Activated T-helper 1 cell treated with Interleukin-2 at 50 U/mL for 16 hours (primary cell): ENCODE measurements at regions not wholly inside any gene's neighbourhood (a gene's known extent, or its start where the extent isn't known, plus 50 kb on each side); places are given as distances from the start of the nearest gene placed in this dataset.

Experiments
- DNase-seq: peaks from one replicate; pipeline ENCODE4 v3.0.0-alpha.2; 2020; ENCODE audit warnings: low read depth

DNA sequence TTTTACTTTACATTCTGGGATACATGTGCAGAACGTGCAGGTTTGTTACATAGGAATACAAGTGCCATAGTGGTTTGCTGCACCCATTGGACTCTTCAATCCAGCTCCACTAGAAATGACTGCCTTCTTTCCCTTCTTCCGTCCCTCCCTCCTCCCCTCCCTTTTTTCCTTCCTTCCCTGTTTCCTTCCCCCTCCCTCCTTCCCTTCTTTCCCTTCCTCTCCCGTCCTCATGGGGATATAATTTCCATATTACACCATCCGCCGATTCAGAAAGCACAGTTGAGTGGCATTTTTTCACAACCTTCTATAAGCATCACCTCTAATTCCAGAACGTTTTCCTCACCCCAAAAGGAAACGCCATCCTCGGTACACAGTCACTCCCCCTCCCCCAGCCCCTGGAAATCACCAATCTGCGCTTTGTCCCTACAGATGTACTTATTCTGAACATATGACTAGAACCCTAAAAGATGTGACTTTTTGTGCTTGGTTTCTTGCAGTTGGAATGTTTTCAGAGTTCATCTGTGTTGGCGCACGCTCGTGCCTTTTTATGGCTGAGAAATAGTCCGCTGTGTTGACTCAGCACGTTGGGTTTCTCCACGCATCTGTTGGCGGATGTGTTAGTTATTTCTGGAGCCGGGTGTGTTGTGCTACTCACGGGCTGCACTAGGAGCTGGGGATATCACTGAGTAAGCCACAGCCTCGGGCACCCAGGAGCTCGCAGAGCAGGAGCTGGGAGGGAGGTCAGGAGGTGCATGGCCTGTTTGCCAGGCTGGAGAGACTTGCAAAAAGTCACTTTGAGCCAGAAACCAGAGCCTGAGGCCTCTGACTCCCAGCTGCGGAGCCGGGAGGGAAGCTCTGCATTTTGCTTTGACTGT, 336.4 kb downstream of the SEC14L1 start:
- DNase-seq: no peak

GRCh38 chr17:77478281-77478680, 337.5 kb downstream of the SEC14L1 start:
- no peak for DNase-seq

DNA sequence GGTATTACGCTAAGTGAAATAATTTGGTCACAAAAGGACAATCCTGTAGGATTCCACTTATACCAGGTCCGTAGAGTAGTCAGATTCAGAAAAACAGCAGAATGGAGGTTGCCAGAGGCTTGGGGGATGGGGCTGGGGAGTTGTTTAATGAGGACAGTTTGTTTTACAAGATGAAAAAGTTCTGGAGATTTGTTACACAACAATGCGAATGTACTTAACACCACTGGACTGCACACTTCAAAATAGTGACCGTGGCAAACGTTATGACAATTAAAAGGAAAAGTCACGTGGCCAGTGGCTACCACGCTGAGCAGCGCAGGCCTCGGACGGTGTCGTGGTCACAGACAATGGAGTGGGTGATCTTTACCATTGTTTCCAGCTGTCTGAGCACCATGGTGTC, 338.1 kb downstream of the SEC14L1 start:
- no peak for DNase-seq

DNA sequence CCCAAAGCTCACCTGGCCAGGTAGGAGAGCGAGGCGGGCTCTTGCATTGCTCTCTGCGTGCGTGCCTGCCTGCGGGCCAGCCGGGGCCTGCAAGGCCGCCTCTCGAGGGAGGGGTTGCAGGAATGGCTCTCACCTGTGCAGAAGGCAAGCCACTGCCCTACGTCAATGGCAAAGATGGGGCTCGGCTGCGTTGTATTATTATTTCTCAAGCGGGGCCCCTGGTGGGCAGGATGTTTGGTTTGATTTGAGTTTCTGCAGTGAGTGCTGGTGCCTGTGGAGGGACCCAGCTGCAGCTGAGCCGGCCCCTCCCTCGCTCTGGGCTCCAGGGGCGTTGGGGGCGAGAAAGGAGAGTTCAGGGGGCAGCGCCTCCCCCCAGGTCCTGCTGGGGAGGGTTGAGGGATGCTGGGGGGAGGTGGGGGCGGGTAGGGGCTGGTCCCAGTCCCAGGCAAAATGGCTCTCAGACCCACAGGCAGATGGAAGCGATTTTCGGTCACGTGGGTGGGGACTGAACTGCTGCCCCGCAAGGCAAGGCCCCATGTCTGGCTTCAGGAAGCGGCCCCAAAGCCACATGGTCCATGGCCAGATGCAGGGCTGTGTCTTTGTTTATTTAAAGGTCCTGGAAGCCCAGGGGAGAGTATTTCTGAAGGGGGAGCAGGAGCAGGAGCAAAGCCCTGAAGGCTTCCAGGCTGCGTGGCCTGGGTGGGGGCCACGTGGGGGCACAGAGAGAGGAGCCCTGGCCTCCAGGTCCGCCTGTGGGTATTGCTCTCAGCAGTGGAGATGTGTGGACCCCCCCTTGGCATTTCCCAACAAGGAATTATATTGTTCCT, 338.8 kb downstream of the SEC14L1 start:
- no peak for DNase-seq

- no peak for DNase-seq
These were observed 339.4 kb downstream of the SEC14L1 start for GRCh38 chr17:77480199-77480508.

DNA sequence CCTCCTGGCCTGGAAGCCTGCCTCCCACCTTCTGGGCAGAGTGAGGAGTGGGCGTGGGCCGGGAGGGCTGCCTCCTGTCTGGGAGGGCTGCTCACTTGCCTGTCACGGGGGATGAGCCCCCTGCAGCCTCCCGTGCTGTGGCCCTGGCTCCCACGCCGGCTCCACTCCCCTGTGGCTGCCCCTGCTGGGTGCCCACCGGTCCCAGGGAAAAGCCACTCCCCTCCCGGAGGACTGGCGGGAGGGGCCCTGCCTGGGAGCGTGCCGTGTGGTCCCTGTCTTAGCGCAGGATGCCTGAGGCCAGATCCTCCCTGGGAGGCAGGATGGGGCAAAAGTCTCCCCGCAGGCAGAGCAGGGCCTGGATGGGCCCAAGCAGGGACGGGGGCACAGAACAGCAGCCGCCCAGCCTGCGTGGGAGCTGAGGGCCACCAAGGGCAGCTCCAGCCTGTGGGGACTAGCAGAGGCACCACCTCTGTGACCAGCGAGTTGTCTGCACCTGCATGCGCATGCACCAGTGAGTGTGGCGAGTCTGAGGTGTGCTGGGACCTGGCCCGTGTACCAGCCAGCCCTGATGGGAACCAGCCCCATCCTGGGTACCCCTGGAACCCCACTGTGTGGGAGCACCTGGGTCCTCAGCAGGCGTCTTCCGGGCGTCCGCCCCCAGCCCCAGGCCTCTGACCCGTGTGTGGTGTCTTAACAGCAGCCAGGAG, 339.9 kb downstream of the SEC14L1 start:
- DNase-seq: no peak

DNA sequence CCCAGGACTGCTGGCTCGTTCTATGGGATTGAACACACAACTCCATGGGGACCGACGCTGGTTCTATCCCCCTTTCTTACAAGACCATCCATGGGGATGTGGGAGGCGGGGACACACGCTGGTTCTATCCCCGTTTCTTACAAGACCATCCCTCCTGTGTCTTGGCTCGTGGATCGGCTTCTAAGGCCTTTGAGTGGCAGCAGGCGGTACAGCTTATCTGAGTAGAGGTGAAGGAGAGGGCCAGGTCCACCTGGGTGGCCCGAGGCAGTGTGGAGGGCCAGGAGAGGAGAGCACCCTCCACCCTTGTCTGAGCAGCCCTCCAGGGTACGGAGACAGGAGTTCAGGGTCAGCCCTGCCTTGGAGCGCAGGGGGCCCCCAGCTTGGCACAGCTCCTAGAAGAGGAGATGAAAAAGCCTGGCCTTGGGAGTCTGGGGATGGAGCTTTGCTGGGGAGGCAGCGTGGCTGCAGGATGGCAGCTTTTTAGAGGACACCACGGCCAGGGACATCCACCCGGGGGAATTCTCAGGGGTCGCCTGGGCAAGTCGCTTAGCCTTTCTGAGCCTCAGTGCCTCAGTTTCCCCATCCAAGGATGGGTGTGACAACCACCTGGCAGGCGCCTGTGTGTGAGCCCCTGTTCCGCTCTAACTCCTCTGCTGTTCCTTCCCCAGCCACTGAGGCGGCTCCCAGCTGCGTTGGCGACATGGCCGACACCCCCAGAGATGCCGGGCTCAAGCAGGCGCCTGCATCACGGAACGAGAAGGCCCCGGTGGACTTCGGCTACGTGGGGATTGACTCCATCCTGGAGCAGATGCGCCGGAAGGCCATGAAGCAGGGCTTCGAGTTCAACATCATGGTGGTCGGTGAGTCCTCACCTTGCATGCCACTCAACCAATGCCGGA, 341.0 kb downstream of the SEC14L1 start:
- no peak for DNase-seq

DNA sequence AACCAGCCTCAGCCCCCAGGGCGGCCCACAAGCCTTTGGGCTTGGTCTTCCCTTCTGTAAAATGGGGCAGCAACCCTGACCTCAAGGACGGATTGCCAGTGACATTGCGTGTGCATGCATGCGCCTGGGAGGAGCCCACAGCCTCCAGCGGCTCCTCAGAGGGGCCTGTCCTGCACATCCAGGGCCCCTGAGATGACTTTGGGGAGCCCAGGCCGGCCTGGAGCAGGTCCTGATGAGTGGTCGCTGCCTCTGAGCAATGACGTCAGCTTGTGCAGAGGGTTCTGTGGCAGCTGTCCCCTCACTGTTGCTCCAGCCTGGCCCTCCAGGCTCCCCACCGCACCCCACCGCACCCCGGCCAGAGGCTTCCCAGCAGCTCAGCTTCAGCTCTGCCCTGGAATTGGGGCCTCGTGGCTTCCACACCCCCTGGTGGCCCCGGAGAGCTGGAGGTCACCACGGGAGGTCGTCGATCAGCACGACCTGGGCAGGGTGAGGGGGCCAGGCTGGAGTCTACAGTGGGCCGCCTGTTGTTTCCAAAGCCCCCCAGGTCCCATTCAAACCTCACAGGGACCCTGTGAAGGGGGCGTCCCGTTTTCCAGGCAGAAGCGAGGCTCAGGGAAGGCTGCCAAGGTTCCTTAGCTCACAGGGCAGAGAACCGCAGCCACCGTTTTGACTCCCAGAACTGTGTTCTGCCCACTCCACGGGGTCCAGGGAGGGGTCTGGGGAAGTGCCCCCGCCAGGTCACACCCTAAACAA, 341.8 kb downstream of the SEC14L1 start:
- no peak for DNase-seq

DNA sequence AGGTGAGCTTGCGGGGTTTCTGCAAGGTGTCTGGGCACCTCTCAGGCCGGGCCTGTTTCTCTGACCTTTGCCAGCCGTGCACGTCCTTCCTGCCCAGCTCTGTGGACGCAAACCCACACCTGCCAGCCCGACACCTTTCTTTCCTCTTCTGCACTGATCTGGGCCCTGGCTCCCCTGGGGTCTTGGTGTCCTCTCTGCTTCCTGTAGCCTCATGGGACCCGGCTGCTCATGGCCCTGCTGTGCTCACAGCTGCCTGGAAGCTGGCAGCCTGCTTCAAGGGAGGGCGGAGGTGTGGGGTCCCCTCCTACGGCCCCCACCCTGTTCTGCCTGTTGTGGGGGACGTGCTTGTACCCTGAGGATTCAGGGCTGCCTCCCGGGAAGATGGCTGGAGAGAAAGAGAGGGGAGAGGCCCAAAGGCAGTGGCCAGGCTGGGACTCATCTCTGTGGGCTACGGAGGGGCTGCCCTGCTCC, 342.4 kb downstream of the SEC14L1 start:
- no peak for DNase-seq

DNA sequence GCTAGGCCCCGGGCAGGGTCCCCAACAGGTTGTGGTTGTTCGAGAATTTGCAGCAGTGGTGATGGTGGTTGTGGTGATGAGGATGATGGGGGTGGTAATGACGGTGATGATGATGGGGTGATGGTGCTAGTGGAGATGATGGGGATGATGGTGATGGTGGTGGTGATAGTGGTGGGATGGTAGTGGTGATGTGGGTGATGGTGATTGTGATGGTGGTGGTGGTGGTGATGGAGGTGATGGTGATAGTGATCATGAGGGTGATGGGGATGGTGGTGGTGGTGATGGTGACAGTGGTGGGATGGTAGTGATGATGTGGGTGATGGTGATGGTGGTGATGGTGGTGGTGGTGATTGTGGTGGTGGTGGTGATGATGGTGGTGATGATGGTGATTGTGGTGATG, 343.3 kb downstream of the SEC14L1 start:
- no peak for DNase-seq

GRCh38 chr17:77485089-77485833, 344.5 kb downstream of the SEC14L1 start:
- no peak for DNase-seq

- no peak for DNase-seq
These were observed 346.5 kb downstream of the SEC14L1 start for GRCh38 chr17:77487211-77487629.

GRCh38 chr17:77487677-77488530, 347.1 kb downstream of the SEC14L1 start:
- DNase-seq: no peak

DNA sequence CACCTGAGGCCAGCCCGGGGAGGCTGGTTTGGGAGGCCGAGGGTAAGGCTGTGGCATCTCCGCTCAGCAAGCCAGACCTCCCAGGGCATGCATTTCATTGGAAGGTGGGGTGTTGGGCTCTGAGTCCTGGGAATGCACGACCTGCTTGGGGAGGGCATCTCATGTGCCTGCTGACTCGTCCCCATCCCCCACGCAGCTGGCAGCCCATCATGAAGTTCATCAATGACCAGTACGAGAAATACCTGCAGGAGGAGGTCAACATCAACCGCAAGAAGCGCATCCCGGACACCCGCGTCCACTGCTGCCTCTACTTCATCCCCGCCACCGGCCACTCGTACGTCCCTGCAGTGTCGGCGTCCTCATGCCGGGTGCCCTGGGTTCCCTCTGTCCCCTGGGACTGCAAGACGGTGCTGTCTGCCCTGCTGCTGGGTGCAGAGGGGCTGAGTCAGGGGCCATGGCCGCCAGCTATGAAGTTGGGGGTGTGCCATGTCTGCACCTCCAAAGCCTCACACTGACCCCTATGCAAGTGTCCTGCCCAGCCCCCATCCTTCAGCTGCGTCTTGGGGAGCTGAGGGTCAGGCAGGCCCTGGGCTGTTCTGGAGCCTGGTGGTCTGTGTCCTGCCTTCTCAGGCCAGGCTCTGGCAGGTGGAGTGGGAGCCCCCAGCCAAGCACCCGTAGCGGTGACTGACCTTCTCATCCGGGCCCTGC, 347.9 kb downstream of the SEC14L1 start:
- no peak for DNase-seq

GRCh38 chr17:77489239-77489892, 348.6 kb downstream of the SEC14L1 start:
- DNase-seq: no peak

- no peak for DNase-seq
These were observed 349.1 kb downstream of the SEC14L1 start for GRCh38 chr17:77489893-77490255.

- no peak for DNase-seq
These were observed 349.8 kb downstream of the SEC14L1 start for GRCh38 chr17:77490361-77491183.
